Stimulated activated naive CD4-positive, alpha-beta T cell treated with Interleukin-2 at 50 U/mL for 16 hours (primary cell): ENCODE measurements at regions not wholly inside any gene's neighbourhood (a gene's known extent, or its start where the extent isn't known, plus 50 kb on each side); places are given as distances from the start of the nearest gene placed in this dataset.

Experiments
- DNase-seq: peaks from one replicate; lab custom pipeline; 2025; lab: John Stamatoyannopoulos, UW

DNA sequence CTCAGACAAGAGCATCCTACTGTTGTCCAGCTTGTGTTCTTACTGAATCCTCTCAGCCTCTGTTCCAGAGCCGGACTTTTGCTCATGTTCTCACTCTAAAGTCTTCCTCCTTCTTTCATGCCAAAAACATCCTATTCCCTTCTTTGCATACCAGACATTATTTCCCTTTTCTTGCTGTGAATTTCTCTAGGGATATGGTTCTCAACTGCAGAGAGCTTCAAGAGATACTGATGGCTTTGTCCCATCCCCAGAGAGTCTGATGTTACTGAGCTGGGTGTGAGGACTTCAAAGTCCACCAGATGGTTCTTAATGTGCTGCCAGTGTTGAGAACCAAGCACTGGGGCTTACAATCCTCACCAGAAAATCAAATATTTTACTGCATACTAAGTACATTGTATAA is 98.6 kb upstream of the FER start:
- no peak for DNase-seq

DNA sequence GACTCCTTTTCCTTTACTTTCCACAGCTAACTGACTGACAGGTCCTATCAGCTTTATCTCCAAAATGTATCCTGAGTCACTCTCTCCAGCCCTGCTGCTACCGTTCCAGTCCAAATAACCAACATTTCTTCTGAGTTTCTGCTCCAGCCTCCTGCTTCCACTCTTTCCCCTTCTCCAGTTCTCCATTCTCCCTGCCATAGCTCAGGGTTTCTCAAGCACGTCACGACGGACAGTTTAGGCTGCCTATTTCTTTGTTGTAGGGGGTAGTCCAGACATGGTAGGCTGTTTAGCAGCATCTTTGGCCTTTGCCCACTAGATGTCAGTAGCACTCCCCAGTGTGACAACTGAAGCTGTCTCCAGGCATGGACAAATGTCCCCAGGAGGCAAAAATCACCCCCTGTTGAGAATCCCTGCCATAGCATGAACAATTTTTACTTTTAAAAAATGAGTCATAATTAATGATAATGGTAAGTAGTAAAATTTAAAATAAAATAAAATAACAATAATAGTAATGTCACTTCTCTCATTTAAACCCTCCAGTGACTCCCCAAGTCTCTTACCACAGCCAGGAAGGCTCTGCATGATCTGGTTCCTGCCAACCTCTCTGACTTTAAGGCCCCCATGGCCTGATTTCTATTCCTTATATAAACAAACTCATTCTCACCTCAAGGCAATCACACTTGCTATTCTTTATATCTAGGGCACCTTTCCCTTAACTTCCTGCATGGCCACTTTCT is 105.4 kb upstream of the FER start:
- peak; percentile 7 for DNase-seq

DNA sequence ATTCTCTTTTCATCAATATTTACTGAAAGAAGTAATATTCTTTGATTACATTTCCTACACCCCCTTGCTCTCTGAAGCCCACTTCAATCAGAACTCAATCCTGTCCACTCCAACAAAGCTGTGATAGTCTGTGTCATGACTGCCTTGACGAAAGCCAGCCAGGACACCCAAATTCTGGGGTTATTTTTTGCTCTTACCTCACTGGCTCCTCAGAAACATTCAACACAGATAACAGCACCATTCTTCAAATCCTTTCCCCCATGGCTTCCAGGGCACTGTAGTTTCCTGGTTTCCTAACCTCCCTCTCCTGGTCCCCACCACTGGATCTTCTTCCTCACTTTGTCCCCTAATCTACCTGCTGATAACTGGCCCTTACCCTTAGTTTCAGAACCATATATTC is 106.1 kb upstream of the FER start:
- no peak for DNase-seq

DNA sequence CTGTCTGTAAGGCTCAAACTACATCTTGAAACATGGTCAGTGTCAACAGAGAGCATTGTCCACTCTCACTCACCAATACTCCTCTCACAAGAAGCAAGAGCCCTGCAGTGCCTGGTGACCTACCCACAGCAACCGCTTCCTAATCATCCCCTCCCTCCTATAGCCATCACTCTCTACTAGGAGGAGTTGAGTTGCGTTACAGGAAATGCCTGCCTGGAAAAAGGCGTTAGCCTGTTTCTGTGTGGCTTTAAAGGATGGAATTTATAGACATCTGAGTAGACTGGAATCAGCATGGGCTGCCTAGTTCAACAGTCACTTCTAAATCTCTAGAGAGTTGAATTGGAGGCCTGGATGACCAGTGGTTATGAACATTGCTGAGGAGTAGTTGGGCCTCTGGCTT is 108.3 kb upstream of the FER start:
- DNase-seq, result no peak

DNA sequence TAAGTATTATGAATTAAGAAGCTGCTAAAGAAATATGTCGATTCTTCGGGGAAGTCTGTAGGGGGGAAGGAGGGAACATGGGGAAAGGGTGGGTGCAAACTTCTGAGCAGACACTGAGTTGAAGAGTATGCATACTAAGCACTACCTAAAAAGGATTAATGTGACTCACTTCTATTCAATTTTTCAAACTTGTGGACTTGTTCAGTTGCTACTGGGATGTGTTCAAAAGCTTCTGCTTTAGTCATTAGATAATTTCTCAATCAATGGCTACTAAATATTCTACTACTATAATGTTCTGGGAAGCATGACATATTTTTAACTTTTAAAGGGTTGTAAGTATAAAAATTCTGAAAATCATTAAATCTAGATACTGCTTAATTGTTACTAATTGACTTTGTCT is 109.7 kb upstream of the FER start:
- no peak for DNase-seq

DNA sequence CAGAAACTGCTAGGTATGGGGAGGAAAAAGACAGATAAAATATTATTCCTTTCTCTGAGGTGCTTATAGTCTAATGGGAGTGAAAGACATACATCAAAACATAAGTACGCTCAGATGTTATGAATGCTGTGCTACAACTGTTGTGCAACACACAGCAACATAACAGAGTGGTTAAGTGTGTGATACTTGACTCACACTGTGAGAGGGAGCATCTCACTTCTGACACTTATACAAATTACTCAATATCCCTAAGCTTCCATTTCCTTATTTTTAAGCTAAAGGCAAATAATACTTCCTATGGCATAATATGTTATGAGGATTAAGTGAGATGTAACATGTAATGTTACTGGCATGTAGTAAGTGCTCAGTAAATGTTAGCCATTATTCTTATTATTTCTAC is 110.6 kb upstream of the FER start:
- no peak for DNase-seq

DNA sequence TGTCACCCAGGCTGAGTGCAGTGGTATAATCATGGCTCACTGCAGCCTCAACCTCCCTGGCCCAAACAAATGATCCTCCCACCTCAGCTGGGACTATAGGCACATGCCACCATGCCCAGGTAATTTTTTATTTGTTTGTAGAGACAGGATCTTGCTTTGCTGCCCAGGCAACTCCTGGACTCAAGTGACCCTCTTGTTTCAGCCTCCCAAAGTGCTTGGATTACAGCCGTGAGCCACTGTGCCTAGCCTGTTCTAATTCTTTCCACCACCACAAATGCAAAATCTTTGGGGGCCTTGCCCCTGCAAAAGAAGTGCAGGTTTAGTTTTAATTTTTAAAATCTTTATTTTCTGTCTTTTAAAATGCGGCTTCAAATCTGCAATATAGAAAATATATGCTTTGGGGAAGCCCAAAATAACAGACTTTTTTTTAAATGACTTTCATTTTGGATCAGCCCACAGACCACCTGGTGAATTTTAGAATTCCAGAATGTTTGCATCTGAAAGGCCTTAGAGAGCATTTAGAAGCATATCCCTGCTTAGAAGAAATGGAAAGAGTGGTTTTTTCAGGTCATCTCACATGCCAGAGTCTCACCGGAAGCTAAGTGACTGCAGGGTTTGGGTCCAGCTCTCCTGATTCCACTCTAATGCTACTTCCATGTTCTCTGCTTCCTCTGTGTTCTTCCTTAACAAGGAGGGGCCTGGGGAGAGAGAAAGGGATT is 111.4 kb upstream of the FER start:
- DNase-seq, result no peak

DNA sequence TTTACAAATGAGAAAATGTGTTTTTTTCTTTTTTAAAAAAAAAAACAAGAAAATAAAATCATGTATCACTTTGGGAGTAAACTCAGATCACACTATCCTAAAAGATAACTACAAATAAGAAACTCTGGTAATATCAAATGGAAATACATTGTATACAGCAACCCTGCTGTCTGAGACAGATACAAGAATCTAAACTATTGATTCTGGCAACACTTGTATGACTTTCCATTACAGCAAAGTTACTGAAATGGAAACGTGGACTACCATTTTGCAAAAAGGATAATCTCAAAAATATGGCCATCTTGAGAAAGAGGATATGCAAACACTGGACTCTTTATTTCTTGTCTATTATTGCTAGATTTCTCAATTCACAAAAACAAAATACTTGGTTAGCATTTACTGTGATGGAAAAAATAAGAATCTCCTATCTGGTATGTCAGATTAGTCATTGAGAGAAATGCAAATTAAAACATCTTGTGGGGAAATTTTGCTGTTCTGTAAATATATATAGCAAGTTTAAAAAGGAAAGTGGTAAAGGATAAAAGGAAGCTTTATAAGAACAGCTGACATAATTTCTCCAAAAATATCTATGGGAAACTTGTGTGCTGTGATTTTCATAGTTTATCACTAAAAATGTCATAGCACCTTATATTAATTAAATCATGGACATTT is 112.9 kb upstream of the FER start:
- no peak for DNase-seq

DNA sequence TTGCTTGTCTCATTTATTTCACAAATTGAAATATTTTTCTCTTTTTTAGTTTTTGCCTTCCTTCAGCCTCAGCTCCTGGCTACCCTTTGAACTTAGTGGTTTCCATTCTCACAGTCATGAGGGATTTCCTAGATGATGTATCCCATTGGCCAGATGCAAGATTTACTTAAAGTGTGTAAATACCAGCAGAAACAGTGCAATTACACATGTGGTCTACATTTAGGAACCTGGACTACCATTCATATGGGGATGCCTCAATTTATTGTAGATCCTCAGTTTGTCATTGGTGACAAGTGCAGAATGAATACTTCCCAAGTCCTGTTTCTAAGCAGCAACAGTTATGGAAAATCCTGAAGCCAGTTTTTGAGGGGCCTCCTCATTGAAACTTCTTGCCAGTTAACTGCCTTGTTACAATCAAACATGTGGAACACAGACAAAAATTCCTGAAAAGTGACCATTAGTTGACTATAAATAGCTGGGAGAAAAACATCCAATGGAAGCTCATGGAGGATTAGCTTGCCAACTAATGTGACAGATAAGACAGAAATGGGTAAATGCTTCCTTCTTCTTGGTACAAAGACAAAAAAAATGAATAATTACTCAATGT is 113.6 kb upstream of the FER start:
- no peak for DNase-seq

DNA sequence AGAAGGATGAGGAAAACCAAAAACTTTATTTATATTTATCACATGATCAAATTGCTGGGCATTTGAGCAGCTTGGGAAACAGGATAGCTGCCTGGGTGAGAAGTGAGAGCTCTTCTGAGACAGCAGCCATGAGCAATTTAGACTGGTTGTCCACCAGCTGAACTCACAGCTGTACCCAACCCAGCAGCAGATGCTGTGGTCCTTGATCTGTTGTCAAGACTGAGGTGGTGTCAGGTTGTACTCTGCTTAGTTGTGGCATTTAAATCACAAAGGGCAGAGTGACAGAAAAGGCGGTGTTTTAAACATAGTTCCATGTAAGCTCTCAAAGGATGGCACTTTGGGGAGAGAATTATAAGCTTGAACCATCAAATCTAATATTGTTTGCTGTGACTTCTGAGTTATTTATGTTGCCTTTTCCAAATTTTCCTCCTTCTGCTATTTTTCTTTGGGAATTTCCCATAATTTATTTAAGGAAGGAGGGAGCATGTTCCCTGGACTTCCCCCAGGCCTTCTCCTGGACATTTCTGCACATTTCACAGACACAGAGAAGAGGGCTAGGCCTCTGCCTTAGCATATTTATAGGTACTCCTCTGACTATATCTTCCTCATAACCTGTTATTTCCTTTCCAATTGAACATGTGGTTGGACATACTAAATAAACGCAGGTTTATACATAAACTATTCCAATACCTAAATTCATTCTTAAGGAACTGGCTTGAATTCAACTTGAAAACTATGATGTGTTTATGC is 117.7 kb upstream of the FER start:
- DNase-seq, result no peak

DNA sequence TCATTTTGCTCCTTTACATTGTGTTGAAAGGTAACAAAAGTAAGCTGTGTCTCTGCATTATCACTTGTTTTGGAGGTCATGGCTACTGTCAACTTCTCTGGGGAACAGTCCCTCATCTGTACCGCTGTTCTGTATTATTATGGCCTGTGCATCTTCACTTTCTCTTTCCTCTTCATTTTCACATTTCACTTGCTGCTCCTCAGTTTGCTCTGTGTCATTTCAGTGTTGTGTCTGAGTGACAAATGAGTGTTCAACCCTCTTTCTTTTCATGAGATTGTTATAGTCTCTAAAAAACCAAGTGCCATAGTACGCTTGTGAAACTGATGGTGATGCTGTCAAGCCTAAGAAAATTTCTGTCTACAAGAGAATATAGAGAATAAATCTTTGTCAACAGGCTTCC is 122.0 kb upstream of the FER start:
- DNase-seq, result no peak

DNA sequence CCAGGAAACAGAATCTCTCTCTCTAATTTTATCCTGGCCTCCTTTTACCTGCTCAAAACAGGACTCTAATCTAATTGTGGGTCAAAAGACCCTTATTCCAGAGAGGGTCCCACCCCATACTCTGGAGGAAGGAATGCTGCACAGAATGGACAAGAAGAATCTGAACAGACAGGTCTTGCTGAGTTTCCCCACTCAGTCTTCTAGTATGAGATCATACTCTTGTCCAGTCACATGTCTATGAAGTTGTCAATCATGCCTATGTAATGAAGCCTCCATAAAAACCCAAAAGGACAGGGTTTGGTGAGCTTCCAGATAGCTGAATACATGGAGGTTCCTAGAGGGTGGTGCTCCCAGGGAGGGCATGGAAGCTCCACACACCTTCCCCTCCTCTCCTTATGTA is 123.9 kb upstream of the FER start:
- no peak for DNase-seq

DNA sequence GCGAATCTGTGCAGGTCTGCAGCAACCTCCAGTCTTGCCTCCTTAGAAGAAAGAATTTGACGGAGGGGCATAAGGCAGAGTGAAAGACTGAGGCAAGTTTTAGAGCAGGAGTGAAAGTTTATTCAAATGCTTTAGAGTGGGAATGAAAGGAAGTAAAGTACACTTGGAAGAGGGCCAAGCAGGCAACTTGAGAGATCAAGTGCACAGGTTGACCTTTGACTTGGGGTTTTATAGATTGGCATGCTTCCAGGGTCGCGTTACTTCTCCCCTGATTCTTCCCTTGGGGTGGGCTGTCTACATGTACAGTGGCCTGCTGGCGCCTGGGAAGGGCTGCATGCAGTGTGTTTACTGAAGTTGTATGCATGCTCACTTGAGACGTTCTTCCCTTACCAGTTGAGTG is 127.2 kb upstream of the FER start:
- no peak for DNase-seq

DNA sequence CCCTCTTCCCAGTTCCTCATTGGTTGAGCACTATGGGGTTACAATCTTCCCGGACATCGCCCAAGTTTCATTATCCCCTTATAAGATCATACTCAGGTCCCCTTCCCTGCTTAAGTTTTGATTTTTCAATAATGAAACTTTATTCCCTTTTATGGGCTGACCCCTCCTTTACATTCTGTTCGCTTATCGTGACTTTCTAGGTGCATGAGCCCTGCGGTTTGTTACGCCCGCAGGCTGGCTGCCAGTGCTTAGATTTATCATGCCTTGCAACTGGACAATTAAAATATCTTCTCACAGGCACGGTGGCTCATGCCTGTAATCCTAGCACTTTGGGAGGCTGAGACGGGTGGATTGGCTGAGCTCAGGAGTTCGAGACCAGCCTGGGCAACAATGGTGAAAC is 127.9 kb upstream of the FER start:
- no peak for DNase-seq

DNA sequence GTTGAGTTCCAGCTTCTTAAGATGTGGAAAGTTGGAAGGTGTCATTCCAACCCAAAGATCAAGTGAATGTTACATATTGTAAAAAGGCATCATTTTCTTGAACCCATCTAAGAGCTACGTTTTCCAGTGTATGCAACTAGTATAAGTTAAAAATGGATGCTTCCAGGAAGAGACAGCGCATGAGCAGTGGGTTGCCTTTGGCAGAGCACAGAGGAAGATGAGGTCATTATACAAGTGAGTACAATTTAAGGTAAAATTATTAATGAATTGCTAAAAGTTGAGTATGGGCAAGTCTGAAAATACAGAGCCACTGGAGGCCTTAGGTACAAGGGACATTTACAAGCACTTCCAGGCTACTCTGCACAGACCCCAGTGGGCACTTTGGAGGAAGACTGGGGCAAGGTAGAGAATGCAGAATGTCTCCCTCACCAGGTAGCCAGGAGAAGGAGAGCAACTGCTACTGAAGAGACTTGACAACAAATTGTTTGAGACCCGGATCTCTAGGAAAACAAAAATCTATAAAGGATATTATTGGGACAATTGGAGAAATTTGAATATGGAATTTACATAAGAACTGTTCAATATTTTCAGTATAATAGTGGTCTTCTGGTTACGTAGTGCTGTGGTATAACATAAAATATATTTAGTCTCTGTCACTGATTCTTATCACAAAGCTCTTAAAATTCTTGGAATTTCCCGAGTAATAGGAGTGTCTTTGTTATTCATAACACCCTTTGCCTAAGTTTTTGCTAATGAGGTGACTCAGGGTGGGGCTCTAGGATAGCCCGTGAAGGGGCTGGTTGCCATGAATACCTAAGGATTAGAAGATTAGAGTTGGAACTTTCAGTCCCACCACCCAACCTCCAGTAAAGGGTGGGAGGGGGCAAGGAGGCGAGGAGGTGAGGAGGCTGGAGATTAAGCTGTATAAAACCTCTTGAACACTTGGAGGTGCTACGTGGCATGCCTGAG is 129.9 kb upstream of the FER start:
- no peak for DNase-seq

DNA sequence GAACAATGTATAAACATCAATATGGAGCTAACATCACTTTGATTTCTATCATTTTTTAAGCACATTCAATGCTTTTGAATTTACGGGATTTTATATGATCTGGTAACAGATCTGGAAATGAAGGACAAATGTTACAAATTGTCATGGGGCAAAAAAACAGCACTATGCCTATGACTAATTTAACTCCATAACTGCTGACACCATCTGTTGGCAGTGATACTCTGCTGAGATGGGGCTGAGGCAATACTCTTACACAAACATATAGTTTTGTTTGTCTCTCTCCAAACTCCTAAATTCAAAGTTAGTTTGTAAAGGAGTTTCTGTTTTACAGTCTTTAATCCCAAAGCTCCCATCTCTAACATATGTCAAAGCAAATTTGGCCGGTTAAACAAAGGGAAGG is 132.5 kb upstream of the FER start:
- no peak for DNase-seq

DNA sequence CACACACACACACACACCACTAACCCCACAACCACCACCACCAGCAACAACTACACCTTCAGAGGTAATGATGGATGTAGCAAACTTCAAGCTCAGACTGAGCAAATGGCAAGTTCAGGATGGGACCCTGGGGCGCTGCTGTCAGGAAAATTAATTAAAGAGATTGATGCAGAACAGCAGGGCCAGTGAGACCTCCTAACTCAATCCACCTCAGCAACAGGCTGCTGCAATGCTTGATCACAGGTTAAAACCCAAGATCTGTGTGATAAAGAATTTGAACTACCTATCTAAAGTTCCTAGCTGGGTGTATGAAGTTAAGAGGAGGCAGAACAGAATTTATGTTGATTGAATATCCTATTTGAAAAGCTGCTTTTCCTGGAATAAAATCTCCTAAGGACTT is 140.3 kb upstream of the FER start:
- no peak for DNase-seq

DNA sequence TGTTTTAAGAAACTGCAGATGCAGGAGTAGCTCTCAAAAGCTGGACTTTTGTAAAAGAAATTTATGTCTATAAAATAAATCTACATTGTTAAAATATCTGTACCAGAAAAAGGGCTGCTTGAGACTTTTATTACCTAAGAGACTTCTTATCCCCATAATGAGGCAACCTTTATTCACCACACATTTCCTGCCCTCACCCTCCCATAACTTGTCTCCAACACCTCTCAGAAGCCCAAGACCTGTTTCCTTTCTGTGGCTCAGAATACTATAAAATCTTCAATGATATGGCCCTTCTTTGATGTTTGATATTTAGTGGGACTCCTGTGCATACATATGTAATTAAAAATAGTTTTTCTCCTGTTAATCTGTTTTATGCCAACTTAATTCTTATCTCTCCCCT is 141.5 kb upstream of the FER start:
- DNase-seq, result no peak

DNA sequence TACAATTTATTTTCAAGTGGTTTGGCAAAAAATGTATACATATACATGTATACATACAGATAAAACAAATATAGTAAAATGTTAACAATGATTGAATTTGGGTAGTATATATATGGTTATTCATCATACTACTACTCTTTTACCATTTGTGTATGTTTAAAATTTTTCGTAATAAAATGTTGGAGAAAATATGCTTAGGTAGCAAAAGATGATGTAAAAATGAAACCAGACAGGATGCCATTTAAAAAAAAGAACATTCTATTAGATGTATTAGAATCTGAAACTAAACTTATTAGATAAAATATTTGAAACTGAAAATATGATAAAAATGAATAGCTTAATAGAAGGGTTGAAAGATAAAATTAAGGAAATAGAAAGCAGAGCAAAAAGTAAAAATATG is 144.9 kb upstream of the FER start:
- no peak for DNase-seq

DNA sequence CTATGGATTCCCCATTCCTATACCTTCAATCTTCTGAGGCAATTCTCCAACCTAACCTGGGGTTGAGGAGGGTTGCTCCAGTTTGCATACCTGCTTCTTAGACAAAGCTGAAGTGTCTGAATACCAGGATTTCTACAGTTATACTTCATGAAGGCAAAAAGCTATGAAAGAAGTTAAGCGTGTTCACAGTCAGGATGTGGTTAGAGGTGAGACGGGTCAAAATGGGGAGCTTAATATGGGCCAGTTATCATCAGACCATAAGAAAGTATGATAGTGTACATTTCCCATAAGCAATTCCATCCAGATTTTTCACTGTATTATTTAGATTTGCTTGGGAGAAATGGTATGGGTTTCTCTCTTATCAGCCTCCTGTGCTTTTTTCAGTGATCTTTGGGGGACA is 156.9 kb upstream of the FER start:
- DNase-seq, result no peak

DNA sequence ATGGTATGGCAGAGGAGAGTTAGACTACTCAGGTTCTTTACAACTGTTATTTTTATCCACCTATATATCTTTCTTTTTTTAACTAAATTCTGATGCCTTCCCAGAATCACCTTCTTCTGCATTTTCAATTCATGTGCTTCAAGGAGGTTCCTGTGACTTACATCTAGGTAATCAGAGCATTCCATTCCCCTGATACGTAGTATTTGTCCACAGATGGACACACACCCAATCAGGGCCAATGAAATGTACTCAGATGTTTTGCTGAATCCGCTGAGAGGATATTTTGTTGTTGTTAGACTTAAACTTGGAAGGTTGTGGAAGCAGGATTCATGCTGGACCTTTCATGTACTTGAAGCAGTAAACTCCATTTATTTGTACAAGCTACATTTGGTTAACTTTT is 159.4 kb upstream of the FER start:
- no peak for DNase-seq
